ENCODE measurements at regions not wholly inside any gene's neighbourhood (a gene's known extent, or its start where the extent isn't known, plus 50 kb on each side); places are given as distances from the start of the nearest gene placed in this dataset.
A peak's percentile ranks its signal among the peaks of the same experiment; 100 is the strongest.

GRCh38 chr10:90992462-90992861 lies 71.6 kb upstream of the ANKRD1 start:
- H3K4me3 ChIP-seq (ENCODE audit: low read length), result no peak overlapping the region
- no peak for TF ChIP-seq CTCF (conservative IDR thresholded peaks at IDR 0.05; ENCODE audit: low read length)
- DNase-seq (ENCODE audit: low read depth), result no peak

- TF ChIP-seq CTCF (conservative IDR thresholded peaks at IDR 0.05; ENCODE audit: low read length), result no peak
- peak; percentile 68 for DNase-seq (ENCODE audit: low read depth)
- no peak overlapping the region for H3K4me3 ChIP-seq (ENCODE audit: low read length)
Measured at GRCh38 chr10:90993340-90993739, 72.5 kb upstream of the ANKRD1 start.

- TF ChIP-seq CTCF (conservative IDR thresholded peaks at IDR 0.05; ENCODE audit: low read length), result no peak
- DNase-seq (ENCODE audit: low read depth), result no peak
- H3K4me3 ChIP-seq (ENCODE audit: low read length), result no peak overlapping the region
Measured at GRCh38 chr10:90997670-90998069, 76.8 kb upstream of the ANKRD1 start.

GRCh38 chr10:90998733-90999511 lies 78.0 kb upstream of the ANKRD1 start:
- H3K4me3 ChIP-seq (ENCODE audit: low read length), result no peak overlapping the region
- TF ChIP-seq CTCF (conservative IDR thresholded peaks at IDR 0.05; ENCODE audit: low read length), result no peak
- peak; percentile 10 for DNase-seq (ENCODE audit: low read depth)

GRCh38 chr10:90999512-91000172 lies 78.8 kb upstream of the ANKRD1 start:
- DNase-seq (ENCODE audit: low read depth), result no peak
- no peak for TF ChIP-seq CTCF (conservative IDR thresholded peaks at IDR 0.05; ENCODE audit: low read length)

GRCh38 chr10:91000470-91000869 lies 79.6 kb upstream of the ANKRD1 start:
- no peak overlapping the region for H3K4me3 ChIP-seq (ENCODE audit: low read length)
- no peak for DNase-seq (ENCODE audit: low read depth)
- TF ChIP-seq CTCF (conservative IDR thresholded peaks at IDR 0.05; ENCODE audit: low read length), result no peak

More at GRCh38 chr10:90999512-91000172, 78.8 kb upstream of the ANKRD1 start:
- no peak overlapping the region for H3K4me3 ChIP-seq (ENCODE audit: low read length)

- TF ChIP-seq CTCF (conservative IDR thresholded peaks at IDR 0.05; ENCODE audit: low read length), result no peak
- no peak overlapping the region for H3K4me3 ChIP-seq (ENCODE audit: low read length)
- no peak for DNase-seq (ENCODE audit: low read depth)
Measured at GRCh38 chr10:91000985-91001384, 80.1 kb upstream of the ANKRD1 start.
